ENCODE measurements at regions not wholly inside any gene's neighbourhood (a gene's known extent, or its start where the extent isn't known, plus 50 kb on each side); places are given as distances from the start of the nearest gene placed in this dataset.
"Not testable (repeated sequence)": the region's sequence is repeated elsewhere in the genome, so short reads cannot be mapped to it uniquely, and the experiment has no call there.

DNA sequence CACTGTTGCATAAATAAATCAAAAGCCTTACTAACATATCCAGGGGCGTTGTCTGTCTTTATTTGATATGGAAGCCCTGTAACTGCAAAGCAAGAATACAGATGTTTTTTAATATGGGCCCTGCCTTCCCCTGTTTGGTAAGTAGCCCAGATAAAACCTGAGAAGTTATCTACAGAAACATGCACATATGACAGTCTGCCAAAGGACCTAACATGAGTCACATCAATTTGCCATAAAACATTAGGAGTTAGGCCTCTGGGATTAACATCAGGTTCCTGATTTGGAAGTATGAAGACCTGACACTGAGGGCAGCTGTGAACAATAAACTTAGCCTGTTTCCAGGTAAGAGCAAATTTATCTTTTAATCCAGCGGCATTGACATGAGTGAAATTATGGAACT is 1588.8 kb downstream of the REEP3 start:
- DNase-seq: no peak
- H3K9me3 ChIP-seq: peaks cover 0 to 2% (median 0%) of the 10 kb centered on the region in 4 donors
- H3K4me3 ChIP-seq: no peak overlapping the region
- 68 to 73% methylated on average over 2 of the region's 2 CpGs for WGBS, 2 donors
- no peaks in the 10 kb centered on the region for H3K4me1 ChIP-seq
- H3K27ac ChIP-seq: no peak overlapping the region
- H3K27me3 ChIP-seq: no peaks in the 10 kb centered on the region
- no peaks in the 10 kb centered on the region for H3K36me3 ChIP-seq
- no peak for TF ChIP-seq POLR2AphosphoS5 (IDR thresholded peaks at IDR 0.05)
- no peak for TF ChIP-seq EP300 (IDR thresholded peaks at IDR 0.05)
- no peak for TF ChIP-seq POLR2A (IDR thresholded peaks at IDR 0.05)
- no peak for TF ChIP-seq CTCF (IDR thresholded peaks at IDR 0.05)
- intact Hi-C loops (cut with DNase I): no loop called here

DNA sequence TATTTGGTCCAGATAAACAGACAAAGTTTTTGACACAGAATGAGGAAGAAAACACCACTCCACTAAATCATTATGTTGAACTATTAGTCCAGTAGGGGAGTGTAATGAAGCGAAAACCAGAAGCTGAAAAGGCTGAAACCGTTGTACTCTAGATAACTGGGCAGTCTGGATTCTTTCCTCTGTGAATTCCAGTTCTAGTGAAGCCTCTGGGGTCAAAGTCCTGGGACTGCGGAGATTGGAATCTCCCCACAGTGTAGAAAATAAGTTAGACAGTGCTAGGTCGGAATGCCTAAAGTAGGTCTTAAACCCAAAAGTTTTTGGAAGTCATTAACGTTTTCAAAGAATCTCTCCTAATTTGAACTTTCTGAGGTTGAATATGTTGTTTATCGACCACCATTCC is 1589.9 kb downstream of the REEP3 start:
- H3K9me3 ChIP-seq; H3K4me3 ChIP-seq; H3K27ac ChIP-seq; intact Hi-C loops (cut with DNase I); H3K4me1 ChIP-seq; H3K36me3 ChIP-seq; H3K27me3 ChIP-seq; DNase-seq: not testable (repeated sequence)
- WGBS, 2 donors: 67 to 78% methylated on average over 6 of the region's 6 CpGs

- intact Hi-C loops (cut with DNase I): no loop called here
- Histone ChIP-seq H3K4me3 (no peak overlapping the region), H3K4me1 (no peaks in the 10 kb centered on the region), H3K9me3 (no peaks in the 10 kb centered on the region), H3K27me3 (no peaks in the 10 kb centered on the region), H3K36me3 (no peaks in the 10 kb centered on the region), H3K27ac (no peak overlapping the region)
- TF ChIP-seq POLR2AphosphoS5 (IDR thresholded peaks at IDR 0.05): no peak
- TF ChIP-seq POLR2A (IDR thresholded peaks at IDR 0.05): no peak
- TF ChIP-seq EP300 (IDR thresholded peaks at IDR 0.05): no peak
- TF ChIP-seq CTCF (IDR thresholded peaks at IDR 0.05): no peak
- WGBS, 2 donors: 71 to 76% methylated on average over 4 of the region's 4 CpGs
- DNase-seq: no peak
Observed at GRCh38 chr10:65112573-65112972, 1591.4 kb downstream of the REEP3 start.

GRCh38 chr10:65123120-65123519 is 1601.9 kb downstream of the REEP3 start:
- Histone ChIP-seq H3K4me1 (no peaks in the 10 kb centered on the region), H3K4me3 (no peak overlapping the region), H3K27ac (no peak overlapping the region), H3K36me3 (no peaks in the 10 kb centered on the region), H3K27me3 (no peaks in the 10 kb centered on the region), H3K9me3 (no peaks in the 10 kb centered on the region)
- TF ChIP-seq POLR2A (IDR thresholded peaks at IDR 0.05) (no peak), CTCF (IDR thresholded peaks at IDR 0.05) (no peak), EP300 (IDR thresholded peaks at IDR 0.05) (no peak)
- 75 to 78% methylated on average over 1 of the region's 1 CpG for WGBS, 2 donors
- intact Hi-C loops (cut with DNase I): no loop called here
- DNase-seq: no peak

- no peak for DNase-seq
- Histone ChIP-seq H3K27me3 (no peaks in the 10 kb centered on the region), H3K27ac (no peak overlapping the region), H3K9me3 (no peaks in the 10 kb centered on the region), H3K4me3 (no peak overlapping the region), H3K4me1 (no peaks in the 10 kb centered on the region), H3K36me3 (no peaks in the 10 kb centered on the region)
- TF ChIP-seq CTCF (IDR thresholded peaks at IDR 0.05) (no peak), POLR2A (IDR thresholded peaks at IDR 0.05) (no peak), POLR2AphosphoS5 (IDR thresholded peaks at IDR 0.05) (no peak), EP300 (IDR thresholded peaks at IDR 0.05) (no peak)
- intact Hi-C loops (cut with DNase I): no loop called here
- 81 to 87% methylated on average over 2 of the region's 2 CpGs for WGBS, 2 donors
Observed at GRCh38 chr10:65125212-65125611, 1604.0 kb downstream of the REEP3 start.
